ENCODE measurements at regions not wholly inside any gene's neighbourhood (a gene's known extent, or its start where the extent isn't known, plus 50 kb on each side); places are given as distances from the start of the nearest gene placed in this dataset.

- Histone ChIP-seq H3K79me1 (ENCODE audit: low read depth in 1 of 2, low read length in 2 of 2) (no peaks in the 10 kb centered on the region), H4K8ac (ENCODE audit: low read depth in 2 of 2, low read length in 2 of 2) (no peak overlapping the region), H3K4me3 (ENCODE audit: insufficient read depth, low read depth, low read length) (no peak overlapping the region), H3K18ac (ENCODE audit: low read depth, low read length) (no peak overlapping the region), H2BK15ac (ENCODE audit: low read depth, low read length) (no peak overlapping the region), H2AFZ (replicated peaks; ENCODE audit: low read length, poor library complexity) (no peak overlapping the region), H2BK20ac (ENCODE audit: low read depth, low read length) (no peak overlapping the region), H3K36me3 (ENCODE audit: control insufficient read depth, insufficient read depth, low read length) (no peaks in the 10 kb centered on the region), H3K9me1 (ENCODE audit: insufficient read depth, low read length) (peaks cover 2% of the 10 kb centered on the region; the same call in 1 of the 2 replicates), H3K23ac (ENCODE audit: low read depth, low read length) (no peak overlapping the region), H4K5ac (ENCODE audit: low read depth, low read length) (no peak overlapping the region), H4K20me1 (ENCODE audit: insufficient read depth, low read length) (no peaks in the 10 kb centered on the region), H3K9ac (ENCODE audit: low read depth, low read length) (no peak overlapping the region), H3K27me3 (ENCODE audit: control insufficient read depth, insufficient read depth, low read length) (no peaks in the 10 kb centered on the region), H3K56ac (ENCODE audit: extremely low read depth, insufficient read depth, low read length) (no peak overlapping the region), H3K9me3 (ENCODE audit: control insufficient read depth, insufficient read depth, low read length) (no peaks in the 10 kb centered on the region), H2AK9ac (replicated peaks; ENCODE audit: low read depth, low read length, poor library complexity) (no peak overlapping the region), H3K14ac (replicated peaks; ENCODE audit: low read depth, low read length) (no peak overlapping the region), H3K4me1 (ENCODE audit: control insufficient read depth, insufficient read depth, low read length) (0 out of 2 replicates have a peak, but pooled peaks cover 4% of the 10 kb centered on the region), H3K27ac (ENCODE audit: insufficient read depth, low read length) (no peak overlapping the region), H3K4ac (ENCODE audit: low read depth, low read length) (no peak overlapping the region), H3K4me2 (ENCODE audit: low read depth, low read length) (no peak overlapping the region), H2BK5ac (ENCODE audit: low read depth, low read length, poor library complexity, severe bottlenecking) (no peak overlapping the region), H2AK5ac (ENCODE audit: low read depth, low read length) (no peak overlapping the region), H4K91ac (ENCODE audit: insufficient read depth, low read depth, low read length) (no peak overlapping the region), H2BK120ac (ENCODE audit: low read depth, low read length) (no peak overlapping the region)
- ATAC-seq (ENCODE audit: low read depth) (no peak), DNase-seq (no peak)
- dilution Hi-C loops (cut with HindIII; ENCODE audit: low sequenced_read_pairs, unreplicated experiment) (no loop called here), in situ Hi-C loops (cut with MboI; ENCODE audit: low sequenced_read_pairs) (no loop called here), intact Hi-C loops (cut with micrococcal nuclease) (no loop called here)
- no CpG with 5 or more reads among the region's 5 CpGs for WGBS, 2 experiments (ENCODE audit: extremely low coverage in 2 of 2, insufficient read length in 1 of 2)
- CTCF ChIA-PET, result no interaction called here
- BruUV-seq (replicated peaks), result no TSS peak
- POLR2A ChIA-PET (ENCODE audit: unreplicated experiment), result no interaction called here
- TF ChIP-seq POLR2A (IDR thresholded peaks at IDR 0.05; ENCODE audit: low read depth, low read length), result no peak
Observed at GRCh38 chr14:65223636-65224035, 121.3 kb upstream of the MAX start.

All from IMR-90 (cell line).